Neural cell (in vitro differentiated cells): ENCODE measurements at regions not wholly inside any gene's neighbourhood (a gene's known extent, or its start where the extent isn't known, plus 50 kb on each side); places are given as distances from the start of the nearest gene placed in this dataset.

Experiments used
- EP300 ChIP-seq: fragments of 450-650 bp; conservative IDR thresholded peaks from 2 replicates; pipeline ENCODE4 v1.6.1; 2014; ENCODE audit warnings: antibody characterized with exemption, mild to moderate bottlenecking, moderate library complexity; ENCODE audit not compliant: poor library complexity, severe bottlenecking
- EZH2 ChIP-seq: fragments of 200-600, 300-800 bp; shearing (Covaris generic), sonication (generic); IDR thresholded peaks from 2 replicates; pipeline ENCODE4 v1.6.1; 2014; ENCODE audit warnings: antibody characterized with exemption, low read length, borderline replicate concordance, mild to moderate bottlenecking; ENCODE audit not compliant: insufficient read depth, poor library complexity, severe bottlenecking
- POLR2AphosphoS5 ChIP-seq: IDR thresholded peaks from 2 replicates; pipeline ENCODE4 v1.6.1; 2012
- SMC3 ChIP-seq: fragments of 450-650 bp; conservative IDR thresholded peaks from 2 replicates; pipeline ENCODE4 v1.6.1; 2014; ENCODE audit warnings: antibody characterized with exemption, mild to moderate bottlenecking, moderate library complexity; ENCODE audit not compliant: poor library complexity
- TF ChIP-seq, protein P1 (sequence below): fragments of 450-650 bp; IDR thresholded peaks from 2 replicates; pipeline ENCODE4 v1.5.1; 2014; ENCODE audit warnings: antibody characterized with exemption, mild to moderate bottlenecking, moderate library complexity; ENCODE audit not compliant: poor library complexity, severe bottlenecking
- TF ChIP-seq, protein P2 (sequence below): IDR thresholded peaks from 2 replicates; pipeline ENCODE4 v1.6.1; 2012; ENCODE audit warnings: borderline replicate concordance

DNA sequence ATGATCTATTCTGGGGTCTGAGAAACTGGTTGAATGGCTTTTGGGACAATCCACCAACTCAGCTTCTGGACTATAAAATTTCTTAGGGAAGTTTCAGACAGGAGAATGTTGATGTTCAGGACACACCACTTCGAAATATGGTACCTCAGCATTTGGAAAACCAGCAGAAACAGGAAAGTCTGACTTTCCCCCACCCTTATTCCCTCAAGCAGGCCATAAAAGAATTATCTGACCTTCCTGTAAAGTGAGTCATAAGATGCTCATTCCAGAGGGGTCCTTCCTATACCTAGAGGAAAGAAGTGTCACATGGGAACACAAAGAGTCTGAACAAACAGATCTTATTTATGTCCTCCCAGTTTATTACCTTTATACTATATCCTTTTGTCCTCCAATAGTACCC is 415.0 kb downstream of the CPS1 start:
- TF ChIP-seq EZH2 = no peak
- TF ChIP-seq EP300 = no peak
- TF ChIP-seq, protein P1, sequence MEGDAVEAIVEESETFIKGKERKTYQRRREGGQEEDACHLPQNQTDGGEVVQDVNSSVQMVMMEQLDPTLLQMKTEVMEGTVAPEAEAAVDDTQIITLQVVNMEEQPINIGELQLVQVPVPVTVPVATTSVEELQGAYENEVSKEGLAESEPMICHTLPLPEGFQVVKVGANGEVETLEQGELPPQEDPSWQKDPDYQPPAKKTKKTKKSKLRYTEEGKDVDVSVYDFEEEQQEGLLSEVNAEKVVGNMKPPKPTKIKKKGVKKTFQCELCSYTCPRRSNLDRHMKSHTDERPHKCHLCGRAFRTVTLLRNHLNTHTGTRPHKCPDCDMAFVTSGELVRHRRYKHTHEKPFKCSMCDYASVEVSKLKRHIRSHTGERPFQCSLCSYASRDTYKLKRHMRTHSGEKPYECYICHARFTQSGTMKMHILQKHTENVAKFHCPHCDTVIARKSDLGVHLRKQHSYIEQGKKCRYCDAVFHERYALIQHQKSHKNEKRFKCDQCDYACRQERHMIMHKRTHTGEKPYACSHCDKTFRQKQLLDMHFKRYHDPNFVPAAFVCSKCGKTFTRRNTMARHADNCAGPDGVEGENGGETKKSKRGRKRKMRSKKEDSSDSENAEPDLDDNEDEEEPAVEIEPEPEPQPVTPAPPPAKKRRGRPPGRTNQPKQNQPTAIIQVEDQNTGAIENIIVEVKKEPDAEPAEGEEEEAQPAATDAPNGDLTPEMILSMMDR = no peak
- no peak for TF ChIP-seq SMC3
- no peak for TF ChIP-seq POLR2AphosphoS5
- TF ChIP-seq, protein P2, sequence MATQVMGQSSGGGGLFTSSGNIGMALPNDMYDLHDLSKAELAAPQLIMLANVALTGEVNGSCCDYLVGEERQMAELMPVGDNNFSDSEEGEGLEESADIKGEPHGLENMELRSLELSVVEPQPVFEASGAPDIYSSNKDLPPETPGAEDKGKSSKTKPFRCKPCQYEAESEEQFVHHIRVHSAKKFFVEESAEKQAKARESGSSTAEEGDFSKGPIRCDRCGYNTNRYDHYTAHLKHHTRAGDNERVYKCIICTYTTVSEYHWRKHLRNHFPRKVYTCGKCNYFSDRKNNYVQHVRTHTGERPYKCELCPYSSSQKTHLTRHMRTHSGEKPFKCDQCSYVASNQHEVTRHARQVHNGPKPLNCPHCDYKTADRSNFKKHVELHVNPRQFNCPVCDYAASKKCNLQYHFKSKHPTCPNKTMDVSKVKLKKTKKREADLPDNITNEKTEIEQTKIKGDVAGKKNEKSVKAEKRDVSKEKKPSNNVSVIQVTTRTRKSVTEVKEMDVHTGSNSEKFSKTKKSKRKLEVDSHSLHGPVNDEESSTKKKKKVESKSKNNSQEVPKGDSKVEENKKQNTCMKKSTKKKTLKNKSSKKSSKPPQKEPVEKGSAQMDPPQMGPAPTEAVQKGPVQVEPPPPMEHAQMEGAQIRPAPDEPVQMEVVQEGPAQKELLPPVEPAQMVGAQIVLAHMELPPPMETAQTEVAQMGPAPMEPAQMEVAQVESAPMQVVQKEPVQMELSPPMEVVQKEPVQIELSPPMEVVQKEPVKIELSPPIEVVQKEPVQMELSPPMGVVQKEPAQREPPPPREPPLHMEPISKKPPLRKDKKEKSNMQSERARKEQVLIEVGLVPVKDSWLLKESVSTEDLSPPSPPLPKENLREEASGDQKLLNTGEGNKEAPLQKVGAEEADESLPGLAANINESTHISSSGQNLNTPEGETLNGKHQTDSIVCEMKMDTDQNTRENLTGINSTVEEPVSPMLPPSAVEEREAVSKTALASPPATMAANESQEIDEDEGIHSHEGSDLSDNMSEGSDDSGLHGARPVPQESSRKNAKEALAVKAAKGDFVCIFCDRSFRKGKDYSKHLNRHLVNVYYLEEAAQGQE = no peak
